ENCODE measurements at regions not wholly inside any gene's neighbourhood (a gene's known extent, or its start where the extent isn't known, plus 50 kb on each side); places are given as distances from the start of the nearest gene placed in this dataset.

DNA sequence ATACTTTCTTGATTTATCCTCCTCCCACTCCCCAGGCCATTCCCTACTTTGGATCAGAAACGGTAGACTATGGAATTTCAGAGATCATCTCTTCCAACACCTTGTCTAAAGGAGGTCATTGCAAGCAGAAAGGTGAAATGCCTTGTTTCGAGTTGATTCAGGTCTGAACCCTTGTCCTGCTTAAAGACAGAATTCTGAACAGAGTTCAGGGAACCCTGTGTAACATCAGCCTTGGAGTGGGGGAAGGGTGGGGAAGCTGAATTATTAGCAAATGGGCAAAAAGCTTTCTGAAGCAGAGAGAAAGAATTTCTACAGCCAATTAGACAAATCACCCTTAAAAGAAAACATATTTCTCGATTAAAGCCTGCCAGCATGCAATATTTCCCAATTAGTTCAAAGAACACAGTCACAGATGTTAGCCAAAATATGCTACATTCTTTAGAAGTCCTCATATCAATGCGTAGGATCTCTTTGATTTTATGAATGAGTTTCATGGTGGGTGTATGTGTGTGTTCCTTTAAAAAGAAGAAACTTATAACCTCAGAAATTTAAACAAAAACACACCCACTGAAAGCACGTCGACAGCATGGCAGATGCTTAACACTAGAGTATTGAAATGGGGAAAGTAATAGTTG lies 353.1 kb downstream of the RND3 start:
- Histone ChIP-seq H3K36me3 (replicated peaks; ENCODE audit: control insufficient read depth, insufficient read depth, low read length) (no peaks in the 10 kb centered on the region), H3K27me3 (ENCODE audit: control insufficient read depth, insufficient read depth, low read length) (no peaks in the 10 kb centered on the region), H3K4me3 (ENCODE audit: insufficient read depth, low read depth, low read length) (no peak overlapping the region)
- DNase-seq = no peak

DNA sequence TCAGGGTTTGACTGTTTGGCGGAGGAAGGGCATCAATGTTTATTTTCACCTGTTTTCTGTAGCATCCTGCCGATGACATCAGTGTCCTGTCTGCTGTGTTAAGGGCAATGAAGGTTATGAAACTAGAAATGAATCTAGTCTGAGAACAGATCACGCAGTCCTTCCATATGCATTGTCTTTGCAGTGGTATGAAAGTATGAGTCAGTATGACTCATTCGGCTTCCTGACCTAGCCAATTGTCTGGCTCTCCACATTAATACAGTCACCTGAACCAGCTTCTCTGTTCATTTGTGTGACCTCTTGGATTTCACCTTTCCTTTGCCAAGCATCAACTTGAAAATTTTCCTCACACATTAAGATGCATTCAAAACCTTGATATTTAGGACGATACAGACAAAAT lies 353.8 kb downstream of the RND3 start:
- H3K27me3 ChIP-seq (ENCODE audit: control insufficient read depth, insufficient read depth, low read length) = no peaks in the 10 kb centered on the region
- H3K36me3 ChIP-seq (replicated peaks; ENCODE audit: control insufficient read depth, insufficient read depth, low read length) = no peaks in the 10 kb centered on the region
- H3K4me3 ChIP-seq (ENCODE audit: insufficient read depth, low read depth, low read length) = no peak overlapping the region
- no peak for DNase-seq

DNA sequence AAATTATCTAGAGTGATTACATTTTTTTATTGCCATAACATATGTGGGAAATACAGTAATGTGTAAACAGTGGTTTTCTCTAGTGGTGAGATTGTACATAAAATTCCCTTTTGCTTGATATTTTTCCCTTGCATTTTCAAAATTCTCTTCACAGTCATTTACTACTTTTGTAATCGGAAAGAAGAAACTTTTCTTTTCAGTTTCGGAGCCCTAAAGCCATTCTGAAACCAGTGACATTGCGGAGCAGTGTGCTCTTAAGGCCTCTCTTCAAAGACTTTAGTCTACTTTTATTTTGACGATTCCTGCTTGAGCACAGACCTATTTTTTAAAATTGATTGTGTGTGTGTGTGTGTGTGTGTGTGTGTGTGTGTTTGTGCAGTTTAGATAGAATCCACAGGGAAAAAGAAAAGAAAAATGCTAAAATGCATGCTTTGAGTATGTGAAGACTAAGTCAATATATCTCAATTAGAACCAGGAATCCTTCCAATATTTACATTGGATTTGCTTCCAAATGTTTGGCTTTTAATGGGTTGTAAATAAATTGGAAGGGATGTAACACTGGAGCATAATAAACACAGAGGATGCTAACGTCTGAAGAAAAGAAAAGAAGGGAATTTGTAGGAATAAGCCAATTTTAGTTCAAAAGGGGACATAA lies 357.4 kb downstream of the RND3 start:
- no peak for DNase-seq
- no peak overlapping the region for H3K4me3 ChIP-seq (ENCODE audit: insufficient read depth, low read depth, low read length)
- no peaks in the 10 kb centered on the region for H3K27me3 ChIP-seq (ENCODE audit: control insufficient read depth, insufficient read depth, low read length)
- no peaks in the 10 kb centered on the region for H3K36me3 ChIP-seq (replicated peaks; ENCODE audit: control insufficient read depth, insufficient read depth, low read length)

DNA sequence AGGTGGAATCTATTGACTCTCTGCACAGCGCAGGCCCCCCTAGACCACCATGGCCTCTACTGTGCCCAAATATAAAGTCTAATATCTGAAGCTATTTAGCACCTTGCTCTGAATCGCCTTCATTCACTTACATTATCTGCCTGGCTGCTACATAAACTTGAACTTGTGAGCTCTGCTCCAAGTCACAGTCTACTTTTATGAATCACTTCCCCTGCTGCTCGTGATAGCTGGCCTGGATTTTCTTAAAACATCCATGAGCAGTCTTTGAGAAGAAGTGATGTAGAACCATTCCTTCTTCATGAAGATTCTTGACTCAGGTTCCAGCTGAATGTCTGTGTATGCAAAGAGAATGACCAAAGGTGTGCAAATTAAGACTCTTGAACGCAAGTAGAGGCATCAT lies 359.5 kb downstream of the RND3 start:
- no peaks in the 10 kb centered on the region for H3K36me3 ChIP-seq (replicated peaks; ENCODE audit: control insufficient read depth, insufficient read depth, low read length)
- no peak overlapping the region for H3K4me3 ChIP-seq (ENCODE audit: insufficient read depth, low read depth, low read length)
- DNase-seq = no peak
- H3K27me3 ChIP-seq (ENCODE audit: control insufficient read depth, insufficient read depth, low read length) = no peaks in the 10 kb centered on the region

DNA sequence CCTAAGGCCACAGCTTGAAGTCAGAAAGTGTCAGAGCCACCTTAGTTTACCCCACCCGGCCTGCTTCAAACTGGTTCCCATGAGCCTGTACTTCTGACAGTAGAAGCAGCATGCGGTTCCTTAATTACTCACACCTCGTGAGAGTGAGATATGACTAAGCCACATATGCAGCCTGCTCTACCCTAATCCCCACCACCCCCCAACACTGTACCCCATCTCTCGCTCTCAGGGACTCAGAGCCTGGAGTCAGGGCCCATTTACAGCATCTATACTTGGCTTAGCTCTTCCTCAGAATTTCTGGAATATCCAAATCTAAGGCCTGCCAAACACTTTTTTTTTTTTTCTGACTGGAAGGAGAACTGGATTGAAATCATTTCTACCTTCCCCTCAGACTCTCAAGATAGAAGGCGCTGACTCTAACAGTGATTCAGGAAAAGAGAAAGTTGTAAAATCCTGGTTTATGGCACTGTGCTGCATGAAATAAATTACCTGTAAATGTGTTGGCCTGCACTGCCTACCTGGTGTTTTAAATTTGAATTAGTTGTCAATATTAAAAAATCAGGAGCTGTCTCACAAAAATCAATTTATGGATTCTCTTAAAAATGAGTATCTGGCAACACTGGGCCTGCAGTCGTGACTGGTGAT lies 360.0 kb downstream of the RND3 start:
- no peaks in the 10 kb centered on the region for H3K36me3 ChIP-seq (replicated peaks; ENCODE audit: control insufficient read depth, insufficient read depth, low read length)
- no peaks in the 10 kb centered on the region for H3K27me3 ChIP-seq (ENCODE audit: control insufficient read depth, insufficient read depth, low read length)
- no peak overlapping the region for H3K4me3 ChIP-seq (ENCODE audit: insufficient read depth, low read depth, low read length)
- DNase-seq = no peak

DNA sequence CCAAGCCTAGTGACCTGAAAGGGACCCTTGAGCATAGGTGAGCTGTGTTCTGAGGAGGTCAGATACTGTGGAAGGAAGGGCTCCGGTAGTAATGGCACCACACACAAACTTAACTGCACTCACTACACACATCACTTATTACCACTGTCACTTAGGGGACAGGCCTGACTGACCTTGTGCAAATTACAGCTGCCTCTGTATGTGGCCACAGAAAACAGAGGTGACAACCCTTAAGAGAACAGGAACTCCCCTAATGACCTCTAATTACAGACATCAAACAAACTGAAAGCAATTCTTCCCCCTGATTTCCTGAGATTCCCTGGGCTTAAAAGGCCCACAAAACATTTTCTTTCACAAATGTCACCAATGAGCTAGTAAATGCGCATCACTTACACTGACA lies 360.6 kb downstream of the RND3 start:
- H3K4me3 ChIP-seq (ENCODE audit: insufficient read depth, low read depth, low read length) = no peak overlapping the region
- DNase-seq = no peak
- H3K36me3 ChIP-seq (replicated peaks; ENCODE audit: control insufficient read depth, insufficient read depth, low read length) = no peaks in the 10 kb centered on the region
- no peaks in the 10 kb centered on the region for H3K27me3 ChIP-seq (ENCODE audit: control insufficient read depth, insufficient read depth, low read length)

DNA sequence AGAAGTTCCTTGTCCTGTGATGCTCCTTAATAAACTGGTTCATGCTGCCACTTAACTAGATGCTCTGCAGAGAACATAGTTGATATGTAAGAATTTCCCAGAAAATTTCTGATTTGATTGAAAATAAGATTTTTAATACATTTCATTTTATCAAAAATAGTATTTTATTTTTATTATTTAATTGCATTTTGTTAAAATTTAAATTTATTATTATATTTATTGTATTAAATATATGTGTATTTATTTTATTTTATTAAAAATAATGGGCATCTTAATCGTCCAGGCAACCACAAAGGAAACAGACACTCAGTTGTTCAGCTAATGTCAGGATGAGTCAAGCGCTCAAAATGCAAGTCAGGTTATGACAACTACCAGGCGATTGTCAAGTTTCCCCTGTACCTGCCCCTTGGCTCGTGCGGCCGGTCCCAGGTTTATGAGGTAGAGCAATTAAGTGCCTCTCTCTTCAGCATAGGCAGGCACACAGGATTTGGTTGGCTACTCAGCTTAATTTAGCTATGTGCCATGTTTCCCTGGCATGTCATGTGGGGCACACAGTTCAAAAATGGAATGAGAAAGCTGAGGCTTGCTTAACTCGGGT lies 361.2 kb downstream of the RND3 start:
- DNase-seq = no peak
- Histone ChIP-seq H3K4me3 (ENCODE audit: insufficient read depth, low read depth, low read length) (no peak overlapping the region), H3K27me3 (ENCODE audit: control insufficient read depth, insufficient read depth, low read length) (no peaks in the 10 kb centered on the region), H3K36me3 (replicated peaks; ENCODE audit: control insufficient read depth, insufficient read depth, low read length) (no peaks in the 10 kb centered on the region)

DNA sequence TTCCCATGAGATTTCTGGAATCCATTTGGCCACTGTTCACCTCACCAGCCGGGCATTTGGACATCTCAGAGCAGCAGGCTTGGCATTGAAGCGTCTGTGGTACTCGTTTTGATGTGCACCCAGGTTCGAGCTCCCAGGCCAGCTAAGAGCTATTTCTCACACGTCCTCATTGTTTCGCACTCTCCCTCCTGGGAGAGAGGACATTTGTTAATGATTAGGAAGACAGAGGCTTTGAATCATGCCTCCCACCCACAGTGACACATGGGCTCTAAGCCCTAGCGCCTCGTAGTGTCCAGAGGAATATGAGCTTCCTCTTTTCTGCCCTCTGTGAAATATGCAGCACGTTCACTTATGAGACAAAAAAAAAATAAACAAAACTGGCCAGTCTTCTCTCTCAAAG lies 361.8 kb downstream of the RND3 start:
- no peak overlapping the region for H3K4me3 ChIP-seq (ENCODE audit: insufficient read depth, low read depth, low read length)
- no peaks in the 10 kb centered on the region for H3K36me3 ChIP-seq (replicated peaks; ENCODE audit: control insufficient read depth, insufficient read depth, low read length)
- no peak for DNase-seq

DNA sequence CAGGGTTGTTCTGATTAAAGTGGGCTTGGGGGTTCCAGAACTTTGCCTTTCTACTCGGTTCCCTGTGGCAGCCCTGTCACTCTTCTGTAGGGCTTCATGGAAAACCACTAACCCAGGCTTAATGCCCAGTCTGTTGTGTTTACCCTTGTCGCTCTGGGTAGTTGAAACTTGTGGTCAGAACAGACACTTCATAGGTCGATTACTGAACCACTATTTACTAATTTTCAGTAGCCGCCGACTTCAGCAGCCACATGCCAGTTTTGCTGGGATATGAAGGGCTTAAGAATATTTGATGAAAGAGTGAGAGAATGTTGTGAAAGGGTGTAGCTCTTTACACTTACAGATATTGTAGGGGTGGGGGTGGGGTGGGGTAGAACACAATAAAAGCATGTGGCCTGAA lies 362.3 kb downstream of the RND3 start:
- DNase-seq = no peak
- Histone ChIP-seq H3K4me3 (ENCODE audit: insufficient read depth, low read depth, low read length) (no peak overlapping the region), H3K36me3 (replicated peaks; ENCODE audit: control insufficient read depth, insufficient read depth, low read length) (no peaks in the 10 kb centered on the region), H3K27me3 (ENCODE audit: control insufficient read depth, insufficient read depth, low read length) (no peaks in the 10 kb centered on the region)

More for the DNA sequence above, 361.8 kb downstream of the RND3 start:
- no peaks in the 10 kb centered on the region for H3K27me3 ChIP-seq (ENCODE audit: control insufficient read depth, insufficient read depth, low read length)

DNA sequence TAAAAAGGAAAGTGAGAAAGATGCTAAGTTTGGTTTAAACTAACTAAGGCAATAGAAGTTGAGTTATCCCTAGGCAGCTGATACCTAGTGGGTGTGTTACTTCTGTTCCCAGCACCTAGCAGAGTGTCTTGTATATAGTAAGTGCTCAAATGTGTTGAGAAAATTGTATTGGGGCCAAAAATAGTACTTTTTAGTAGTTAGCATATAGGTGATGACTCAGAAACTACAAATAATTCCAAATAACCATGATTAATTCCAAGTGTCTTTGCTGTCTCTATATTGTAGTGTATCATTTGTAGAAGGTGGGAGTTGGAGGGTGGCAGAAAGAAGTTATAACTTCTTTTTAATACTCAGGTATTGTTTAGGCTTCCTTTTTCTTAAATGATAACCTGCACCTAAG lies 362.7 kb downstream of the RND3 start:
- Histone ChIP-seq H3K27me3 (ENCODE audit: control insufficient read depth, insufficient read depth, low read length) (no peaks in the 10 kb centered on the region), H3K36me3 (replicated peaks; ENCODE audit: control insufficient read depth, insufficient read depth, low read length) (no peaks in the 10 kb centered on the region), H3K4me3 (ENCODE audit: insufficient read depth, low read depth, low read length) (no peak overlapping the region)
- DNase-seq = no peak

DNA sequence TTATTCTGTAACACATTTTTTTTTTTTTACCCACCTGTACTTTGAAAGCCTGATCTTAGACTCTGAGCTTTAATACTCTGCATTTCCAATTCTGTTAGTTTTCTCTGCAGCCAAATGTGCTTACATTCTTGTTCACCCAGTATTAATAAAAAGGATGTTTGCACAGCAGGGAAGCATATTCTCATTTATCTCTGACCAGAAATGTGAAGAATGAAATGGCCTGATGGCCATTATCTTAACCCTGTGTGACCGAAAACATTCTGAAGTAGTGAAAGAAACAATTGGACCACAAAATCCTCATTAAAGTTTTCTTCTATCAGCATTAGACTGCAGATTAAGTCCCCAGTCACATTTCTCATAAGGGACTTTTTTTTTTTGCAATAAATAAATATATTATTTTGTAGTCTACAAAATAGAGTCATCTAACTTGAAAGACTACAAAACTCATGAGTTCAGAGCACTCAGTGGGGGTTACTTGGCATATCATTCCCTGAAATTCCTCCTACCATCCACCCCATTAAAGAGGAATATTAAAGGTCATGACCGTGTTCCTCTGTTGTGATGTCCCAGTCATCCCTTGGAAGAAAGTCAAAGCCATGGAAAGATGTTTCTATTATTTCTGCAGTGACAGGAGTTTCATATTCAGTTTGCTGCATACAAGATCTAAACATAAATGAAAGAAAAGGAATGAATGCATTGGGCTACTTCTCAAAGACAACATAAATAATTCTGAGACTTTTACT lies 364.4 kb downstream of the RND3 start:
- no peaks in the 10 kb centered on the region for H3K36me3 ChIP-seq (replicated peaks; ENCODE audit: control insufficient read depth, insufficient read depth, low read length)
- no peak overlapping the region for H3K4me3 ChIP-seq (ENCODE audit: insufficient read depth, low read depth, low read length)
- H3K27me3 ChIP-seq (ENCODE audit: control insufficient read depth, insufficient read depth, low read length) = no peaks in the 10 kb centered on the region
- DNase-seq = no peak

DNA sequence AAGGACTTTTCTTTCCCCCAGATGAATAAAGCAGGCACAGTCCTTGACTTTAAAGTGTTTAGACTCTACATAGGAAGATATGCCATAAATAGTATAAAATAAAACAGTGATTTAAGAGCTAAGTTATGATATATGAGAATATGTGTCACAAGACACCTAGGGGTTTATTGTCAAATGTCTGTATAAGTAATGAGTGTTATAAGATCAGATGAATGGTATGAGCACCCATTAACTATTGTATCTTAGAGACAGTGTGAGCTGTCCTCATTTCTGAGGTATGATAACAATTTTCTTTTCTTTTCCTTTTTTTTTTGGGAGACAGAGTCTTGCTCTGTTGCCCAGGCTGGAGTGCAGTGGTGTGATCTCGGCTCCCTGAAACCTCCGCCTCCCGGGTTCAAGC lies 365.3 kb downstream of the RND3 start:
- H3K4me3 ChIP-seq (ENCODE audit: insufficient read depth, low read depth, low read length) = no peak overlapping the region
- no peak for DNase-seq

DNA sequence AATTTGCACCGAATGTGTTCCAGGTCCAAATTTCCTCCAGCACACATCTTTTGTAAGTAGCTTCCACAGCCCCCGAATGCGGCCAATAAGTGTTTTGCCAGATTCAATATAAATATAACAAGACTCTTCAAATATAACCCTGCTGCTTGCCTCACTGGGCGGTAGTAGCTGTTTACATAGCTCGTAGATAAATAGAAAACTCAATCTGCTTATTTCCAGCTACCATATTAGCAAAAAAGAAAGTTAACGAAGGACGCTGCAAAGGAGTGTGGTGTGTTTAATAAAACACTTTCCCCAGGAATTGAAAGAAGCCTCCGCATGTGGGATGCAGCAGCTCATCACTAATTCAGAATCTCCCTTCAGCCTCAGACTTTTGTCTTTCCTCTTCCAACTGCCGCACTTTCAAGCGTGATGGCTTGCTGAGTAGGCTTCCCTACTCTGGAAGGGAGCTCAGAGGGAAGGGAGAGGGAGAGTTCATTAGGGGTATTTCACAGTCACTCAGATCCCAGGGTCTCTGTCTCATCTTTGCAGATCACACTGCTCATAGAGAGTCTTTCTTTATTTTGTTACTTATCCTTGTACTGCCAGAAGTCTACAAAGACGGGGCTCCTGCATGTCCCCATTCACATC lies 367.0 kb downstream of the RND3 start:
- Histone ChIP-seq H3K27me3 (ENCODE audit: control insufficient read depth, insufficient read depth, low read length) (no peaks in the 10 kb centered on the region), H3K36me3 (replicated peaks; ENCODE audit: control insufficient read depth, insufficient read depth, low read length) (no peaks in the 10 kb centered on the region), H3K4me3 (ENCODE audit: insufficient read depth, low read depth, low read length) (no peak overlapping the region)
- no peak for DNase-seq

More for the DNA sequence above, 365.3 kb downstream of the RND3 start:
- H3K36me3 ChIP-seq (replicated peaks; ENCODE audit: control insufficient read depth, insufficient read depth, low read length) = no peaks in the 10 kb centered on the region
- no peaks in the 10 kb centered on the region for H3K27me3 ChIP-seq (ENCODE audit: control insufficient read depth, insufficient read depth, low read length)

DNA sequence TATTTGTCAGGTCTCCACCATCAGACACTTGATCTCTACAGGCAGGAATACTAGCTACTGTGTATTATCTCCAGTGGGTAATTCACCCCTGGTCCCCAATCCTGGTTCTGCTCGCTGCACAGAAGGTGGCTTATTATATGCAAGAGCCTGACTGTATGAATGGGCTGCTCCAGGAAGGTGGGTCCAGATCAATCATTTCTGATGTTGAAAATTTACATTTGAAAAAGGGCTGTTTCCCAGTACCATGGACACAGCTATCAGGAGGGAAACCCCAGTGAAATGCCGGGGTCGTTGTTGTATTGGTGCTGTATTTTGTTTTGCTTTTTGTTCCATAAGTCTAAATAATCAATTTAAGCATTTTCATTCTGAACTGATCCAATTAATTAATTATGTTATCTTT lies 367.6 kb downstream of the RND3 start:
- Histone ChIP-seq H3K4me3 (ENCODE audit: insufficient read depth, low read depth, low read length) (no peak overlapping the region), H3K36me3 (replicated peaks; ENCODE audit: control insufficient read depth, insufficient read depth, low read length) (no peaks in the 10 kb centered on the region), H3K27me3 (ENCODE audit: control insufficient read depth, insufficient read depth, low read length) (no peaks in the 10 kb centered on the region)
- no peak for DNase-seq
